Breast epithelium (tissue), 3 donors: ENCODE measurements at regions not wholly inside any gene's neighbourhood (a gene's known extent, or its start where the extent isn't known, plus 50 kb on each side); places are given as distances from the start of the nearest gene placed in this dataset.

Experiments
- POLR2A ChIP-seq: fragments of 450-650 bp; IDR thresholded peaks from one replicate; pipeline ENCODE4 v1.6.1; 2016; ENCODE audit warnings: antibody characterized with exemption, mild to moderate bottlenecking, moderate library complexity
- TF ChIP-seq, protein P1 (sequence below), 3 donors: fragments of 450-650 bp; IDR thresholded peaks; one replicate each; pipeline ENCODE4 v1.5.1; 2016 to 2017; ENCODE audit warnings: antibody characterized with exemption in 3 of 3, mild to moderate bottlenecking in 3 of 3, moderate library complexity in 3 of 3

DNA sequence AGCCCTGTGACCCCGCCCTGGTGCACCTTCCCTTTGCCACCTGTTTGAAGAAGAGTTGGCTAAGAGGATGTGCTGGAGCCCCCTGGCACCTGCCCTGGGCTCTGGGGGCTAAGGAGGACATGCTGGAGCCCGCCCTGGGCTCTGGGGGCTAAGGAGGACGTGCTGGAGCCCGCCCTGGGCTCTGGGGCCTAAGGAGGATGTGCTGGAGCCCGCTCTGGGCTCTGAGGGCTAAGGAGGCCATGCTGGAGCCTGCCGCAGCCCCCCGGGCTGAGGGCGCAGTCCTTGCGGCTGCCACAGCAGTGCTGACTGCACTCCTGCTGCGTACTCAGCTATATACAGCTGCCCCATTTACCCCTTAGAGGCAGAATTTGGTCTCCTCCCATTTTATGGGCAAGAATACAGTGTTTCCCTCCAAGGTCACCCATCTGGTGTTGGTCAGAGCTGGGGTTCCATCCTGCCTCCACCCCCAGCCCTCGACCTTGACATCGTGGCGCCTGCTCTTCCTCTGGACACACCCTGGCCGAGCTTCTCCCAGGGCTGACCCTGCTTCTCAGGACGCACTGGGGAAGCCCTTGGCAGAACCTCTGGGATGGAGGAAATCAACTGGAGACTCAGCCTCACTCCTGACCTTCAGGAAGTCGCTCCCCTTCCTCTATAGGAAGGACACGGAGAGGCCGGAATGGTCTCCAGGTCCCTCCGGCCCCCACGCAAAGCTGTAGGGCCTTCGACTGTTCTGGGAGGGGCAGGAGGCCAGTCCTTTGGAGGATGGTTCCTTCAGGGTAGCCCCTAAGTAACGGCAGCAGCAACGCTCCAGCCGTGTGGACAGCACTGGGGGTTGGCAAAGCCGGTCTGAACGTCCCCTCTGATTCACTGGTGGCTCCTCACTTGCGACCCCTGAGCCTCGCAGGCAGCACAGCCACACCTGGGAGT lies 65.0 kb upstream of the HPCAL1 start:
- TF ChIP-seq, protein P1, sequence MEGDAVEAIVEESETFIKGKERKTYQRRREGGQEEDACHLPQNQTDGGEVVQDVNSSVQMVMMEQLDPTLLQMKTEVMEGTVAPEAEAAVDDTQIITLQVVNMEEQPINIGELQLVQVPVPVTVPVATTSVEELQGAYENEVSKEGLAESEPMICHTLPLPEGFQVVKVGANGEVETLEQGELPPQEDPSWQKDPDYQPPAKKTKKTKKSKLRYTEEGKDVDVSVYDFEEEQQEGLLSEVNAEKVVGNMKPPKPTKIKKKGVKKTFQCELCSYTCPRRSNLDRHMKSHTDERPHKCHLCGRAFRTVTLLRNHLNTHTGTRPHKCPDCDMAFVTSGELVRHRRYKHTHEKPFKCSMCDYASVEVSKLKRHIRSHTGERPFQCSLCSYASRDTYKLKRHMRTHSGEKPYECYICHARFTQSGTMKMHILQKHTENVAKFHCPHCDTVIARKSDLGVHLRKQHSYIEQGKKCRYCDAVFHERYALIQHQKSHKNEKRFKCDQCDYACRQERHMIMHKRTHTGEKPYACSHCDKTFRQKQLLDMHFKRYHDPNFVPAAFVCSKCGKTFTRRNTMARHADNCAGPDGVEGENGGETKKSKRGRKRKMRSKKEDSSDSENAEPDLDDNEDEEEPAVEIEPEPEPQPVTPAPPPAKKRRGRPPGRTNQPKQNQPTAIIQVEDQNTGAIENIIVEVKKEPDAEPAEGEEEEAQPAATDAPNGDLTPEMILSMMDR (IDR thresholded peaks at IDR 0.05) = no peak
- no peak for TF ChIP-seq POLR2A
